ENCODE measurements at regions not wholly inside any gene's neighbourhood (a gene's known extent, or its start where the extent isn't known, plus 50 kb on each side); places are given as distances from the start of the nearest gene placed in this dataset.

GRCh38 chr20:60085551-60086132, 127.4 kb downstream of the CDH26 start:
- Mint-ChIP-seq H3K4me3 (no peak overlapping the region), H3K36me3 (ENCODE audit: insufficient read depth) (no peaks in the 10 kb centered on the region), H3K27me3 (peaks cover 29% of the 10 kb centered on the region), H3K27ac (ENCODE audit: low read depth) (no peak overlapping the region), H3K9me3 (no peaks in the 10 kb centered on the region), H3K4me1 (peaks cover 13% of the 10 kb centered on the region)
- no peak for ATAC-seq (replicated peaks; ENCODE audit: extremely low read depth, poor library complexity, severe bottlenecking)
- DNase-seq (ENCODE audit: low spot score in 2 of 2) = no peak

- peaks cover 13% of the 10 kb centered on the region for H3K4me1 Mint-ChIP-seq
- H3K9me3 Mint-ChIP-seq = no peaks in the 10 kb centered on the region
- peaks cover 30% of the 10 kb centered on the region for H3K27me3 Mint-ChIP-seq
- H3K27ac Mint-ChIP-seq (ENCODE audit: low read depth) = no peak overlapping the region
- DNase-seq (ENCODE audit: low spot score in 2 of 2) (no peak), ATAC-seq (replicated peaks; ENCODE audit: extremely low read depth, poor library complexity, severe bottlenecking) (no peak)
- H3K36me3 Mint-ChIP-seq (ENCODE audit: insufficient read depth) = no peaks in the 10 kb centered on the region
- H3K4me3 Mint-ChIP-seq = peak overlapping the region; percentile 62
These were observed 128.8 kb downstream of the CDH26 start for GRCh38 chr20:60086821-60087562.

GRCh38 chr20:60087563-60088105, 129.4 kb downstream of the CDH26 start:
- Mint-ChIP-seq H3K4me1 (peaks cover 13% of the 10 kb centered on the region), H3K4me3 (peak overlapping the region; percentile 70), H3K27ac (ENCODE audit: low read depth) (no peak overlapping the region), H3K9me3 (no peaks in the 10 kb centered on the region), H3K27me3 (peaks cover 30% of the 10 kb centered on the region), H3K36me3 (ENCODE audit: insufficient read depth) (no peaks in the 10 kb centered on the region)
- no peak for DNase-seq (ENCODE audit: low spot score in 2 of 2)
- no peak for ATAC-seq (replicated peaks; ENCODE audit: extremely low read depth, poor library complexity, severe bottlenecking)

GRCh38 chr20:60088236-60088635, 130.0 kb downstream of the CDH26 start:
- Mint-ChIP-seq H3K36me3 (ENCODE audit: insufficient read depth) (no peaks in the 10 kb centered on the region), H3K27me3 (peaks cover 30% of the 10 kb centered on the region), H3K27ac (ENCODE audit: low read depth) (no peak overlapping the region), H3K4me1 (peaks cover 13% of the 10 kb centered on the region), H3K9me3 (no peaks in the 10 kb centered on the region), H3K4me3 (peak overlapping the region; percentile 70)
- DNase-seq (ENCODE audit: low spot score in 2 of 2) (no peak), ATAC-seq (replicated peaks; ENCODE audit: extremely low read depth, poor library complexity, severe bottlenecking) (no peak)

DNA sequence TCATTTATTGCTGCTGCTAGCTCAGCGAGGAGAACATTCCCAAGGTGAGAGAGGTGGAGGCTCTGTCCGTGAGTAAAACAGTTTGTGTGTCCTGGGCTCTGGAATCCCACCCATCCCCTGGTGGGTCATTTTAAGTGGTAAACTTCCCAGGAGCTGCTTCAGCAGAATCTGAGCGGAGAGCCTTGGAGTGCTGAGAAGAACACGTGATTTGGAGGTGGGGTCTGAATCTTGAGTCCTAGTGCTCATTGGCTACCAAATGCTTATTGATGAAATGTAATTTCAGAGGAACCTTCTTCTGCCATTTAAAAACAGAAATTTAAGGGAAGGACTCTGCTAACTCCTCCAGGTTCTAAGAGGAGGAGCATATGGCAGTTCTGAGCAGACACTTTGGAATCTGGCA, 132.4 kb downstream of the CDH26 start:
- no peak for DNase-seq (ENCODE audit: low spot score in 2 of 2)
- Mint-ChIP-seq H3K4me3 (no peak overlapping the region), H3K27me3 (peaks cover 30% of the 10 kb centered on the region)

DNA sequence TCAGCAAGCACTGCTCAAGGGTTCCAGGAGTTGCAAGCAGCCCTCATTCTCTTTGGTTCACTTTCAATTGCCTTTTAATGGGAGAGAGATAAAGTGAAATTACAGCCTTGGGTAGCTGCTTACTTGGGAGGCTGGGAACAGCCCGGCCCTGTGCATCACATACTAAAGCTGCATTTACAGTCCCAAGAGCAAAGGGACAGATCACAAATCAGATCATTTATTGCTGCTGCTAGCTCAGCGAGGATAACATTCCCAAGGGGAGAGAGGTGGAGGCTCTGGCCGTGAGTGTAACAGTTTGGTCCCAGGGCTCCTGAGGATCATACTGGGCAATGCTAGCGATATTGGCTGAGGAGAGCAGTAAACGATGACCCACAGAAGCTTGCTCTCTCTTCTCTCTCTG, 133.1 kb downstream of the CDH26 start:
- H3K36me3 Mint-ChIP-seq (ENCODE audit: insufficient read depth) = no peaks in the 10 kb centered on the region
- peaks cover 13% of the 10 kb centered on the region for H3K4me1 Mint-ChIP-seq
- no peak overlapping the region for H3K4me3 Mint-ChIP-seq
- ATAC-seq (replicated peaks; ENCODE audit: extremely low read depth, poor library complexity, severe bottlenecking) (no peak), DNase-seq (ENCODE audit: low spot score in 2 of 2) (no peak)
- no peaks in the 10 kb centered on the region for H3K9me3 Mint-ChIP-seq
- H3K27ac Mint-ChIP-seq (ENCODE audit: low read depth) = no peak overlapping the region
- H3K27me3 Mint-ChIP-seq = peaks cover 24% of the 10 kb centered on the region

More for the DNA sequence above, 132.4 kb downstream of the CDH26 start:
- Mint-ChIP-seq H3K36me3 (ENCODE audit: insufficient read depth) (no peaks in the 10 kb centered on the region), H3K27ac (ENCODE audit: low read depth) (no peak overlapping the region), H3K9me3 (no peaks in the 10 kb centered on the region), H3K4me1 (peaks cover 13% of the 10 kb centered on the region)
- ATAC-seq (replicated peaks; ENCODE audit: extremely low read depth, poor library complexity, severe bottlenecking) = no peak

DNA sequence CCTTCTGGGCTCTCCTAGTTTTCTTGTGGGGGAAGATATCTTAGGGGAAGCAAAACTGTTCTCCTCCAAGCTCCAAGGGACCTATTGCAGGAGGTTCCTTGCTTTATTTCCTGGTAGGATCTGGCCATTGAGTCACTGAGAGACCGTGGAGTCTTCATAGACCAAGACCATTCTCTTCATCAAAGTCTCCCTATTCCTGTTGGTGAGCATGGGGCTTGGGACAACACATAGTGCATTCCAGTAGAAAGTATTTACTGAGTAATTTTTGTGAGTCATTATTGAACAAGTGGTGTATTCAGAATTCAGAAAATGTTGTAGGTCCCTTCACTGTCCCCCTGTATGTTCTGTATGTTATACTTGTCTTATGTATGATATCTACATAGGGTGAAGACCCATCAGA, 133.6 kb downstream of the CDH26 start:
- Mint-ChIP-seq H3K36me3 (ENCODE audit: insufficient read depth) (no peaks in the 10 kb centered on the region), H3K4me3 (no peak overlapping the region), H3K27ac (ENCODE audit: low read depth) (no peak overlapping the region), H3K27me3 (peaks cover 19% of the 10 kb centered on the region), H3K9me3 (no peaks in the 10 kb centered on the region), H3K4me1 (peaks cover 11% of the 10 kb centered on the region)
- no peak for ATAC-seq (replicated peaks; ENCODE audit: extremely low read depth, poor library complexity, severe bottlenecking)
- no peak for DNase-seq (ENCODE audit: low spot score in 2 of 2)

GRCh38 chr20:60092729-60093128, 134.5 kb downstream of the CDH26 start:
- DNase-seq (ENCODE audit: low spot score in 2 of 2) (no peak), ATAC-seq (replicated peaks; ENCODE audit: extremely low read depth, poor library complexity, severe bottlenecking) (no peak)
- Mint-ChIP-seq H3K27me3 (peaks cover 16% of the 10 kb centered on the region), H3K4me3 (no peak overlapping the region), H3K4me1 (peaks cover 10% of the 10 kb centered on the region), H3K27ac (ENCODE audit: low read depth) (no peak overlapping the region), H3K9me3 (no peaks in the 10 kb centered on the region), H3K36me3 (ENCODE audit: insufficient read depth) (no peaks in the 10 kb centered on the region)

GRCh38 chr20:60095456-60095855, 137.2 kb downstream of the CDH26 start:
- no peaks in the 10 kb centered on the region for H3K36me3 Mint-ChIP-seq (ENCODE audit: insufficient read depth)
- no peak for DNase-seq (ENCODE audit: low spot score in 2 of 2)
- no peaks in the 10 kb centered on the region for H3K9me3 Mint-ChIP-seq
- H3K4me1 Mint-ChIP-seq = peaks cover 6% of the 10 kb centered on the region
- H3K4me3 Mint-ChIP-seq = no peak overlapping the region
- peaks cover 3% of the 10 kb centered on the region for H3K27me3 Mint-ChIP-seq
- H3K27ac Mint-ChIP-seq (ENCODE audit: low read depth) = no peak overlapping the region
- no peak for ATAC-seq (replicated peaks; ENCODE audit: extremely low read depth, poor library complexity, severe bottlenecking)

DNA sequence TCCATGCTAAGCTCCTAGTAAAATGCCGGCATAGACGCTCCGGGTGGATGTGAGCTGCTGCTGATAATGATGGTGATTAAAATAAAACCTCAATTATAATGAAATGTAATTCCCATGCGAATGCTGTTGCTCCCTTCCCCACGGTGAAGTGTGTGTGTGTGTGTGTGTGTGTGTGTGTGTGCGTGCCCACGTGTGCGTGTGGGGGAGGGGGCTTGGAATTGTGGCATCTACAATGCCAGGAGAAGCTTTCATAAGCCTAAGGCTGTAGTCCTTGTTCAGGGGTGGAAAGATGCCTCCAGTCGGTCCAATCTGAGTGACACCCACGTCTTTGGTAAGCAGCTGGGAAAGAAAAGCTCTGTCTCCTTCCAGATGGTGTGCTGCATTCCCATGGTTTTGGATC, 137.9 kb downstream of the CDH26 start:
- Mint-ChIP-seq H3K4me1 (peaks cover 13% of the 10 kb centered on the region), H3K4me3 (no peak overlapping the region), H3K9me3 (no peaks in the 10 kb centered on the region), H3K27ac (ENCODE audit: low read depth) (no peak overlapping the region), H3K36me3 (ENCODE audit: insufficient read depth) (no peaks in the 10 kb centered on the region), H3K27me3 (no peaks in the 10 kb centered on the region)
- no peak for ATAC-seq (replicated peaks; ENCODE audit: extremely low read depth, poor library complexity, severe bottlenecking)
- no peak for DNase-seq (ENCODE audit: low spot score in 2 of 2)

DNA sequence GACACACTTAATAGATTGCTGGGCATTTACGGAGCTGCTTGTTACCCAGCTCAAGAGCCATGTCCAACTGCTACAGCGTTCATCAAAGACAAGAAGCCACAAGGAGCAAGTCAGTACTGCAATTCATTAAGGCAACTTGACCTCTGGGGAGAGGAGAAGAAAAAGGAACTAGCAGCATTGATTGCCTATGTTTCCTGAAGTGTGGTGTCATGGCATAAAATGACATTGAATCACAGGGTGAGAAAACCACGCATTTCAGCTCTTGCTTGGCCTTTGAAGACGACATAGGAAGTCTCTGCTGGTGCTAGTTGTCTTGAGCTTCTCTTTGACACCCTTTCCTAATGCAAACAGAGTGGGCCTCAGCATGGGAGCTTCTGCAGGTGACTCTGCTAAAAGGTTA, 139.1 kb downstream of the CDH26 start:
- H3K4me1 Mint-ChIP-seq = peaks cover 15% of the 10 kb centered on the region

DNA sequence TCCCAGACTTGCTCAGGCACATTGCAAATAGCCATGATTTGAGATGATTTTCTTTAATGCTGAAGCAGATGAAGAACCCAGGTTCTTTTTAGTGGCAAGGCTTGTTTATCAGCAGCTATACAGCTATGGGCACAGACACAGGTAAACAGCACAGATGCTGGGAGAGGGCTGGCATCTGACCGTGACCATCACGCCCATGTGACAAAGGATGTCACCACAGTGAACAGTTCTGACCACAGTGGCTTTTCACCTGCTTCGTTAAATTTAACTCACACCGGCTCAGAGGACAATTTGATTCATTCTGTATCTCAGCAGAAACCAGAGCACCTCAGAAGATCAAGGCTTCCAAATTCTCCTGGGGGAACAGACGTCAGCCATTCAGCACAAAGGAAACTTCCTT, 142.6 kb downstream of the CDH26 start:
- no peaks in the 10 kb centered on the region for H3K9me3 Mint-ChIP-seq
- H3K4me1 Mint-ChIP-seq = peaks cover 15% of the 10 kb centered on the region
- H3K27me3 Mint-ChIP-seq = no peaks in the 10 kb centered on the region
- no peaks in the 10 kb centered on the region for H3K36me3 Mint-ChIP-seq (ENCODE audit: insufficient read depth)
- no peak overlapping the region for H3K4me3 Mint-ChIP-seq
- no peak for DNase-seq (ENCODE audit: low spot score in 2 of 2)
- H3K27ac Mint-ChIP-seq (ENCODE audit: low read depth) = no peak overlapping the region
- ATAC-seq (replicated peaks; ENCODE audit: extremely low read depth, poor library complexity, severe bottlenecking) = no peak

More for the DNA sequence above, 139.1 kb downstream of the CDH26 start:
- H3K9me3 Mint-ChIP-seq = no peaks in the 10 kb centered on the region
- peak; percentile 40 for ATAC-seq (replicated peaks; ENCODE audit: extremely low read depth, poor library complexity, severe bottlenecking)
- H3K4me3 Mint-ChIP-seq = no peak overlapping the region
- no peak for DNase-seq (ENCODE audit: low spot score in 2 of 2)
- no peak overlapping the region for H3K27ac Mint-ChIP-seq (ENCODE audit: low read depth)
- no peaks in the 10 kb centered on the region for H3K27me3 Mint-ChIP-seq
- no peaks in the 10 kb centered on the region for H3K36me3 Mint-ChIP-seq (ENCODE audit: insufficient read depth)

GRCh38 chr20:60101201-60101890, 143.1 kb downstream of the CDH26 start:
- peaks cover 15% of the 10 kb centered on the region for H3K4me1 Mint-ChIP-seq
- ATAC-seq (replicated peaks; ENCODE audit: extremely low read depth, poor library complexity, severe bottlenecking) (no peak), DNase-seq (ENCODE audit: low spot score in 2 of 2) (no peak)
- no peaks in the 10 kb centered on the region for H3K9me3 Mint-ChIP-seq
- no peak overlapping the region for H3K27ac Mint-ChIP-seq (ENCODE audit: low read depth)
- no peaks in the 10 kb centered on the region for H3K27me3 Mint-ChIP-seq
- no peak overlapping the region for H3K4me3 Mint-ChIP-seq
- H3K36me3 Mint-ChIP-seq (ENCODE audit: insufficient read depth) = no peaks in the 10 kb centered on the region
